CD4-positive, alpha-beta T cell treated with Interferon alpha-2 for 1 hour (primary cell): ENCODE measurements at regions not wholly inside any gene's neighbourhood (a gene's known extent, or its start where the extent isn't known, plus 50 kb on each side); places are given as distances from the start of the nearest gene placed in this dataset.
A peak's percentile ranks its signal among the peaks of the same experiment; 100 is the strongest.
"Not testable (repeated sequence)": the region's sequence is repeated elsewhere in the genome, so short reads cannot be mapped to it uniquely, and the experiment has no call there.

ENCODE experiments used
- DNase-seq, 2 donors: peaks; one replicate each; pipeline ENCODE4 v3.0.0-alpha.2; 2020 to 2022

GRCh38 chr1:147348592-147348991 is 106.1 kb downstream of the CHD1L start:
- not testable (repeated sequence) for DNase-seq

GRCh38 chr1:147349533-147349932 is 107.0 kb downstream of the CHD1L start:
- DNase-seq: no peak

DNA sequence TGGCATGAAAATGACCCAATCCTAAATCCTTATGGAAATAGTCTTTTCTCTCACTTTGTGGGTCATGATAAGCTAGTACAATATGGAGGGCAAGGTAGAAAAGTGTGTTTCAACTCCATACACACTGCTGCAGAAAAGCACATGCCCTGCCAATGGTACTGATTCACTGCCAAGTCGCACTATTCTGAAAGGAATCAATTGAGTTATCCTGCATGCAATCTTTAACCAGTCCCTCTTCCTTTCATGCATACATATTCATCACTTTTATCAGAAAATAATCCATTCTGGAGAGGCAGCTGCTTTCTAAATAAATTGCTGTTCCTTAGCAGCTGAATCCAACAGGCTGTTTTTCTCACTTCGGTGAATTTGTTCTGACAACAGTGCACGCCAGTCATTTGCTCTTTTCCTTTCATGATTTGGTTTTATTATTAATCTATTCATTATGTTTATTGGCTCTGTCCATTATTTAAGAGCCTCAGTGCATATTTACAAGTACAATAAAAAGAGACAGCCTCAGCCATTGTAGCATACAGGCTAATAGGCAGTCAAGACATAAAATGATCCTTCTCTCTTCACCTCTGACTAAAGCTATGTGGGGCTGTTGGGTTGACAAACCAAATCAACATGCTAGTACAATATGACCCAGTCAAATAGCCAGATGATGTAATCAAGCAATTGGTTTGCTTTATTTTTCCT is 108.8 kb downstream of the CHD1L start:
- no peak for DNase-seq

- DNase-seq: no peak
Observed at GRCh38 chr1:147377263-147378246, 135.1 kb downstream of the CHD1L start.

GRCh38 chr1:147379889-147380288 is 137.4 kb downstream of the CHD1L start:
- no peak for DNase-seq

- DNase-seq: no peak
Observed at GRCh38 chr1:147384804-147385203, 142.3 kb downstream of the CHD1L start.

GRCh38 chr1:147388969-147389368 is 146.5 kb downstream of the CHD1L start:
- DNase-seq: no peak

DNA sequence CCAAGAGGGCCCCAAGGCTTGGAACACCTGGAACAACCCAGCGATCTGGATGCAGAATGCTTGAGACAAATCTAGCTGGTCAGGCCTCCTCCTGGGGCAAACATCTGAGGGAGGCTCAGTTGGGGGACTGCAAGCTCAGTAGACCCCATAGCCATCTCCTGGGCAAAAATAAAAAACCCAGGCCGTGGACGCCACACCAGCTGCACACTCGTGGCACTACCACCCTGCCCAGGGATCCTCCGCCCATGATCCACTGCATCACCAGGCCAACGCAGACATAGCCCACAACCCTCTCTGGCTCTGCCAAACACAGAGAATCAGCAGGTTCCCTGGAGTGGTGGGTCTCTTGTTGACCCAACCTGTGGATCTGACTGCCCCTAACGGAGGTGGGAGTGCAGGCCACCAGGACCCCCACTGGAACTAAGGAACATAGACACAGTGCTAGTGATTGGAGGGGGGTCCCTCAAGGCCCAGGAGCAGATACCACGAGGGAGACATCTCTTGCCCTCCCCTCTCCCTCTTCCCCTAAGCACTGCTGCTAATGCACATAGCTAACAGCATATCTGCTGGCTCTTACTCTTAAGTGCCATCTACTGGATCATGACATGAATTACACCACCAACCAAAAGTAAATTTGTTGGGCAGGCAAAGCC is 147.2 kb downstream of the CHD1L start:
- peak in 1 of 2 donors; percentile 40 for DNase-seq

GRCh38 chr1:147390185-147390542 is 147.7 kb downstream of the CHD1L start:
- no peak for DNase-seq

DNA sequence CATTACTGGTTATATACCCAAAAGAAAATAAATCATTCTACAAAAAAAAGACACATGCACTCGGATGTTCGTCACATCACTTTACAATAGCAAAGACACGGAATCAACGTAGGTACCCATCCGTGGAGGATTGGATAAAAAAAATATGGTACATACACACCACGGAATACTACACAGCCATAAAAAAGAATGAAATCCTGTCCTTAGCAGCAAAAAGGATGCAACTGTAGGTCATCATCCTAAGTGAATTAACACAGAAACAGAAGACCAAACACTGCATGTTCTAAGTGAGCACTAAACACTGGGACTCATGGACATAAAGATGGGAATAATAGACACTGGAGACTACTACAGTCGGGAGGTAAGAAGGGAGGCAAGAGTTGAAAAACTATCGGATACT is 148.6 kb downstream of the CHD1L start:
- no peak for DNase-seq

- DNase-seq: not testable (repeated sequence)
Observed at GRCh38 chr1:147402326-147403045, 138.8 kb upstream of the BCL9 start.

DNA sequence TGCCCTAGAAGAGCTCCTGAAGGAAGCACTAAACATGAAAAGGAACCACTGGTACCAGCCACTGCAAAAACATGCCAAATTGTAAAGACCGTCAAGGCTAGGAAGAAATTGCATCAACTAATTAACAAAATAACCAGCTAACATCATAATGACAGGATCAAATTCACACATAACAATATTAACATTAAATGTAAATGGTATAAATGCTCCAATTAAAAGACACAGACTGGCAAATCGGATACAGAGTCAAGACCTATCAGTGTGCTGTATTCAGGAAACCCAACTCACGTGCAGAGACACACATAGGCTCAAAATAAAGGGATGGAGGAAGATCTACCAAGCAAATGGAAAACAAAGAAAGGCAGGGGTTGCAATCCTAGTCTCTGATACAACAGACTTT is 137.0 kb upstream of the BCL9 start:
- not testable (repeated sequence) for DNase-seq

DNA sequence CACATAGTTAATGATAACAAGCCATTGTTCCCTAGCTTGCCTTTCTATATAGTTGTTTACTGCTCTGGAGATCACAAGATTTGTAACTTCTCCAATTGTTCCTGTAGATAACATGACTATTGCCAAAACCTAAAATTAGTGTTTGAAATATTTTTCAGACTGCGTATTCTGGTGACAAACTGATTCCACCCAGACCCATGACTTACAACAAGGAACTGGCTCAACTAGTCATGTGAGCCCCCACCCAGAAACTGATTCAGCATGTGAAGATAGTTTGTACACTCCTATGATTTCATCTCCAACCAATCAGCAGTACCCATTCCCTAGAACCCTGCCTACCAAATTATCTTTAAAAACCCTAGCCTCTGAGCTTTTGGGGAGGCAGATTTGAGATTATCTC is 131.4 kb upstream of the BCL9 start:
- DNase-seq: no peak

DNA sequence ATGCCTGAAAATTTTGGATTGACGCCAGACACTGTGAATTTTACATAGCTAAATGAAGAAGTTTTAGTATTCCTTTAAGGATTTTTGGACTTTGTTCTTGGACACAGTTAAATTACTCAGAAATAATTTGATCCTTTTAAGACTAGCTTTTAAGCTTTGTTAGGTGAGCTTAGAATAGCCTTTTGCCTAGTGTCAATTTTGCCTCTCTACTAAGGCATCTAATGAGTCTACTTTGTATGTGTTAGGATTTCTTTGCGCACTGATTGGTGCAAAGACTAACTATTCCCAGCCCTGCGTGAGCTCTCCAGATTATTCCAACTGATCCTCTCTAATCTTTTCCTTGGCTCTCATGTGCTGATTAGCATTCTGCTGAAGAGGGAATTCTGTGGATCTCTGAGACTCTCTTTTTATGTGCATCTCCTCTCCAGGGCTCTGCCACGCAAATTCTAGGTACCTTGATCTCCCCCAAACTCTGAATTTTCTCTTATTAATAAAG is 128.1 kb upstream of the BCL9 start:
- no peak for DNase-seq

GRCh38 chr1:147414505-147415163 is 126.7 kb upstream of the BCL9 start:
- no peak for DNase-seq

- no peak for DNase-seq
Observed at GRCh38 chr1:147417024-147417423, 124.3 kb upstream of the BCL9 start.

GRCh38 chr1:147423100-147423827 is 118.0 kb upstream of the BCL9 start:
- DNase-seq: not testable (repeated sequence)

- DNase-seq: no peak
Observed at GRCh38 chr1:147434921-147435320, 106.4 kb upstream of the BCL9 start.

DNA sequence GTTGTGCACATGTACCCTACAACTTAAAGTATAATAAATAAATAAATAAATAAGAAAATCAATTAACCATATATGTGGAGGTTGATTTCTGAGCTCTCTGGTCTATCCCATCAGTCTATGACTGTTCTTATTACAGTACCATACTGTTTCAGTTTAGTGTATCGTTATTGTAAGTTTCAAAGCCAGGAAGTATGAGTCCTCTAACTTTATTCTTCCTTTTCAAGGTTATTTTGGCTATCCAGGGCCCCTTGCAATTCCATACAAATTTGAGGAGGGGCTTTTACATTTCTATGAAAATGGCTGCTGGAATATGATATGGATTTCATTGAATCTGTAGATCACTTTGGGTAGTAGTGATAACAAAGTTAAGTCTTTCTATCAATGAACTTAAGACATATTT is 96.9 kb upstream of the BCL9 start:
- DNase-seq: no peak

- DNase-seq: no peak
Observed at GRCh38 chr1:147451628-147452027, 89.7 kb upstream of the BCL9 start.

DNA sequence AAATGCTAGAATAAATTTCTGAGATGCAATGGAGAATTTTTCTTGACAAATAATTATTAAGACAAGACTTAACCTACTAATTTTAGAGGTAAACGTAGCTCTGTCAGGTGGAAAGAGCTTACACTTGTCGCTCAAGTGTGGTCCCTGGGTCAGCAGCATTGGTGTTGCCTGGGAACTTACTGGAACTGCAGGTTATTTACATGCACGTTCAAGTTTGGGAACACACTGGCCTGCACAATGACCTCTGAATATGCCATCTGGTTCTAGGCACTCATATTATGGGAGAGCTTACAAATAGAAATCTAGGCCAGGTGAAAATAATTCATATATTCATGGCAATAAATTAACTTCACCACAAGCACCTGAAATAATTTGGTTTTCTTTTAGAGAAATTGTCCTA is 88.5 kb upstream of the BCL9 start:
- DNase-seq: no peak
